Activated T-cell treated with anti-CD3 and anti-CD28 coated beads for 4 hours (primary cell): ENCODE measurements at regions not wholly inside any gene's neighbourhood (a gene's known extent, or its start where the extent isn't known, plus 50 kb on each side); places are given as distances from the start of the nearest gene placed in this dataset.

Experiments
- DNase-seq: peaks from one replicate; pipeline ENCODE4 v3.0.0-alpha.2; 2020

GRCh38 chr11:134637091-134638015 is 225.3 kb upstream of the B3GAT1 start:
- DNase-seq = no peak

- no peak for DNase-seq
Observed at GRCh38 chr11:134636071-134636470, 224.0 kb upstream of the B3GAT1 start.

DNA sequence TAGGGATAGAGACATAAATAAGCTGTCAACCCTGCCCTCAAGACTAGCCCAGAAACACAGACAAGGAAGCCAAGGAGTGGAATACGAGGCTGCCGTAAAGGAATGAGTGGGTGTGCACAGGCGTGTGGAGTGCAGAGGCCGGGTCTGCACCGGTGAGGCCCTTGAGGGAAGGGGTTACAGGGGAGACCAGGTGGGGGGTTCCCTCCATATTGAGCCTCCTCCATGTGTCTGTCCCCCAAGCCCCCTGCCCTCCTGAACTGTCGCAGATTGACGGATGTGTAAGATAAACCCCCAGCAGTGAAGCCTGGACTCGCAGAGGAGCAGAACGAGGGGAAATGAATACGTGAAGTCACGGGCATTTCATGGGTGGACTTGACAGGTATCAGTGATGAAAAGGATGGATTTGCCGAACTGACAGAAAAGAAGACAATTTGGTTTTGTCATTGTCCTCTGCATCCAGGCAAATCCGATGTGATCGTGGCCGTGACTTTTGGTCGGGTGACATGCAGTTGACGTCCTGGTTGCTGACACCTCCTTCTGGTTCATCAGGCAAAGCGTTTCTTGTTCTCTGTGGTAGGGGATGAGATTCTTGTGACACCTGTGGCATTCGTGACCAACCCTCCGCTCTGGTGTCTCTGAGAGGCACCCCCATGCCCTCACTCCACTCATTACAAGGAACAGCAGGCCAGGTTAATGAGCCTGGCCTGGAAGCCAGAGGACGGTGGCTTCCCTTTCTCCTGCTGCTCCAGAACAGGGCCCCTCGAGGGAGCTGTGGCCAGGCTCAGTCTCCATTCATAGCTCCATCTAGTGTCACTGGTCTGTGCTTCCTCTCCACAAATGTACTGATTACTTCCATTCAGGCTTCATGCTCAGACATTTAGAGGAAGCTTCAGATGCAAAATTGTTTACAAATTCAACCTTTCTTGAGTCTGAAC is 223.1 kb upstream of the B3GAT1 start:
- no peak for DNase-seq

DNA sequence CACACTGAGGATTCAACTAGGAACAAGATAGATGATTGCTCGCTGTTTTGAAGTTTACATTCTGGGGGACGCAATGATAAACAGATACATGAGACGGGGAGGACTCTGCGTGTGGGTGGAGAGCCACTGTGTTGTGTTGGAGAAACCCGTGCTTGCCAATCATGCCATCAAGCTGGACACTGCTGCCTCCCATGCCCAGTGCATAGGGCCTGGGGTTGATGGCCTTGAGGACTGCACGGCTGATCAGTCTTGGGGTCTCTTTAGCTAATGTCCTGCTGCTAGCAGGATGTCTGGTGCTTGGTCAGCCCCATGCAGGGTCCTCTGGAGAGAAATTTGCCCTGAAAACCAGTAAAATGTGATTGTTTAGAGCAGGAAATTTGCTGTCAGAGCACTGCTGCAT is 221.2 kb upstream of the B3GAT1 start:
- DNase-seq = no peak

DNA sequence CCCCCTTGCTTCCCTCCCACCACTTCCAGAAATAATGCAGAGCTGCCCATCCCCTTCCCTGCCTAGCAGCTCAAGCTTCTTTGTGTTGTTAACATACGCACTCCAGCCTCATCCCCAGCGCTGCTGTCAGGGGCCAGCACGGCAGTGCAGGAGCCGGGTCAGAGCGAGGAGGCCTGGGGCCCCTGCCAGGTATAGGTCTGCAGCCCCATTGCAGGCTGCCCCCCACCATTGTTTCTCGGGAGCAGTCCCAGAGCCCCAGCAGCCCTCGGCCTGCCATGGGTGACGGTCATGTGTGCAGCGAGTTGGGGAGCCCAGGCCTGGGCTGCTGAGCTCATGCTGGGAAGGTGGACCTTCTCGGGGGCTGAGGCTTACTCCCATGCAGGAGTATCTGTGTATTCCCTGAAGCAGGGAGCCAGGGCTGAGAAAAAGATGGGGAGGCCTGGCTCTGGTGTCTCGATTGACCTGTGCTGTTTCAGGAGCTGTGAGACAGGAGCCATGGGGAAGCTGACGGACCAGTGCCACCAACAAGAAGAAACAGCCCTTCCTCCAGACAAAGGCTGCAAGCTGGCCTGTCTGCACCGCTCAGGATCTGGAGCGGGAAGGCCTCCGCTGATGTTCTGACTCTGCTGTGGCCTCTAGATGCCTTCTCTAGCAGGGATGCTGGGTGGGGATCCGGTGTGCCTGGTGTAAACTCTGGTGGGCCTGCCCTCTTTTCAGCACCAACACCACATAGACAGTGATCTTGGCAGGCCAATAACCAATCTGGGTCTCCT is 220.5 kb upstream of the B3GAT1 start:
- DNase-seq = no peak

DNA sequence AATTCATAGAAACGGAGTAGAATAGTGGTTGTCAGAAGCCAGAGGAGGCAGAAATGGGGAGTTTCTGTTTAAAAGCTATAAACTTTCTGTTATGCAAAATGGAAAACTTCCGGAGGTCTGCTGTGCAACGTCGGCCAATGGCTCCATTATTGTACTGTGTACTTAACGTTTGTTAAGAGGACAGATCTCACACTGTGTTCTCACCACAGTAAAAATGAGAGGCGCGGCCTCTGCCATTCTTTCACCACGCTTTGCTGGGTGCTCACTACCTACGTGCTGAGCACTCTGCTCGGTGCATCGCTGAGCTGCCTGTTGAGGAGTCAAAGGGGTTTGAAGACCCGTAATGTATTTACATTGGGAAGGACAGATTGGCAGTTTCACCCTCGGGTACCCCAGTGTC is 218.8 kb upstream of the B3GAT1 start:
- DNase-seq = no peak

- no peak for DNase-seq
Observed at GRCh38 chr11:134628426-134628825, 216.4 kb upstream of the B3GAT1 start.

DNA sequence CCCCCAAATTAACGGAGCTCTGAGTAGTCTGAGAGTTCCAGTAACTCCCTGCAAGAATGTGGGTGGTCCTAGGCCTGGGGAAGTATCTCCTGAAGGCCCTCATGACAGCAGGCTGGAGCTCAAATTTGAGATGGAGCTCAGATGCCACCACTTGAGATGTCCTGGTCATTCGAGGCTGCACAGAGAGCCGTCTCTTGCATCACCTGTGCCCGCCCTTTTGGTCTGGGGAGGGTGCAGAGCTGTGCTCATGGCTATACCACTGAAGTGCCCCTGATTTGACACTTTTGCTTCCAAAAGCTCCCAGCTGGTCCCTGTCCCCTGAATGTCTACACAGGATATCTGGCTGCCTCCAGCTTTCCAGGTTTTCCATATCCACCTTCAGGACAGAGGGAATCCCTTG is 214.0 kb upstream of the B3GAT1 start:
- no peak for DNase-seq

- DNase-seq = no peak
Observed at GRCh38 chr11:134625631-134626030, 213.6 kb upstream of the B3GAT1 start.

DNA sequence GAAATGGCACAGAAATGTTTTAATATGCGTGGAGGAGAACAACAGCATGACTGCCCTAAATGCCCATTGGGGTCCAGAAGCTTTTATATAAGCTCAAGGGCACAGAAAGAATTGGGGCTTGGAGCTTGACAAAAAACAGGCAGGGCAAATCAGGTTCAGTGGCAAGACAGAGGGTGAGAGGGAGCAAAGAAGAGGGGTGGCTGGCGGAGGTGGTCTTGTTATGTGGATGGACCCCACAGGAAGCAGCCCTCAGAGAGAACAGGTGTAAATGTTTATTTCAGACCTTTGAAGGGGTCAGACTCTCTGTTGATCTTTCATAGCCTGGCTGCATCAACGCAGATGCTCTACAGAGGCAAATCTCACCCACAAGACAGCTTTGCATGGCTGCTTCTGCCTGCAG is 213.1 kb upstream of the B3GAT1 start:
- no peak for DNase-seq

DNA sequence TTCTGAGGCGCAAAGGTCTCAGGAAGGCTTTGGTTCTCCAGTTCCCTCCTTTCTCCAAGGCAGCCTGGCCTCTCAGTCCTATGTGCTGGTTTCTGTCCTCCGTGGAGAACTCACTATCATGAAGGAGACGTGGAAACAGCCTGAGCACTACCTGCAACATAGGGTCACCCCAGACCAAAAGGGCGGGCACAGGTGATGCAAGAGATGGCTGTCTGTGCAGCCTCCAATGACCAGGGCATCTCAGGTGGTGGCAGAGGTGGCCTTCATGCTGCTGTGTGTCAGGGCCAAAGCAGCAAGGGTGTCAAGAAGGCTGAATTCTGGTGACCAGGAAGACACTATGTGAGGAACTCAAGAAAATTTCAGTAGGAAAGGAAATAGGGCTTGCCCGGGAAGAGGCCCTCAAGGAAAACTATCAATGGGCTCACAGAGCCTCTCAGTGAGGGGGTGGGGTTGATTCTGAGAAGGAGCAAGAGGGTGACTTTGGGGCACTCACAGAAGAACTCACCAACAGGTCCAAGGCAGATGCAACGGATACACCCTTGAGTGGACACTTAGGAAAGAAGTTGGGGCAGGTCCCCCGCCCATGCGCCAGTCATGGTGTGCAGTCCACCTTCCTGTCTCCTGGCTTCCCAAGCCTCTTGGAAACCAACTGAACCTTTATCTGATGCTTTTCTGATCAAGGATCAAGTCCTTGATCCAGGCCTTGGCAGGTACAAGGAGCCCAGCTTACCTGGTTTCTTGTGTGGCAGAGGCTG is 212.3 kb upstream of the B3GAT1 start:
- DNase-seq = no peak

DNA sequence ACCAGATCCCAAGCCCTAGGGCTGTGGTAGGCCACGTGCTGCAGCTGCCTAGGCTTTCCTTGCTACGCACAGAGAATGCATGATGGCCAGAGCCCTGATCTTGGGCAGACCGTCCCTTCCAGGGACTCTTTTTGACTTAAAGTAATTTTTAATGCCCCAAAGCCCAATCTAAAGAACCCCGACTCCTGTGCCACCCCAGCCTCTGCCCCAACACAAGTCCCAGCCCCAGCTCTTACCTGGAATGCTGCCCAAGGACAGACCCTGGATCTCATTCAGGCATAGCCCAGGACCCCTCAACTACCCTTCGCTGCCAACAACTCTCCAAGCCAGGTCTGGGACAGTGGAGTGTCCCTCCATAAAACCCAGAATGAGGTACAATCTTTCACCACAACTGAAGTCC is 211.7 kb upstream of the B3GAT1 start:
- DNase-seq = no peak

- DNase-seq = no peak
Observed at GRCh38 chr11:134622458-134622857, 210.4 kb upstream of the B3GAT1 start.

- no peak for DNase-seq
Observed at GRCh38 chr11:134617360-134617759, 205.3 kb upstream of the B3GAT1 start.

DNA sequence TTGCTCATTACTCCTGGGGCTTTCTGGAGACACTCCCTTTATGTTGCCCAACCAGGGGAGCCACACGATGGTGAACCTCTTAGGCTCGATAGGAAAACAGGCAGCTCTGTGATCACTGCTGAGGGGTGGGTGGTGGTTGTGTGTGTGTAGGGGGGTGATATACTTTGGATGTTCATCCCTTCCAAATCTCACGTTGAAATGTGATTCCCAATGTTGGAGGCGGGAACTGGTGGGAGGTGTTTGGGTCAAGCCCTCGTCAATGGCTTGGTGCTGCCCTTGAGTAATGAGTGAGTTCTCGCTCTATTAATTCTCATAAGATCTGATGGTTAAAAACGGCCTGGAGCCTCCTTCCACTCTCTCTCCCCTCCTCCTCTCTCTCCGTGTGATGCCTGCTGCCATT is 204.0 kb upstream of the B3GAT1 start:
- no peak for DNase-seq

GRCh38 chr11:134615041-134615615 is 203.1 kb upstream of the B3GAT1 start:
- DNase-seq = no peak

DNA sequence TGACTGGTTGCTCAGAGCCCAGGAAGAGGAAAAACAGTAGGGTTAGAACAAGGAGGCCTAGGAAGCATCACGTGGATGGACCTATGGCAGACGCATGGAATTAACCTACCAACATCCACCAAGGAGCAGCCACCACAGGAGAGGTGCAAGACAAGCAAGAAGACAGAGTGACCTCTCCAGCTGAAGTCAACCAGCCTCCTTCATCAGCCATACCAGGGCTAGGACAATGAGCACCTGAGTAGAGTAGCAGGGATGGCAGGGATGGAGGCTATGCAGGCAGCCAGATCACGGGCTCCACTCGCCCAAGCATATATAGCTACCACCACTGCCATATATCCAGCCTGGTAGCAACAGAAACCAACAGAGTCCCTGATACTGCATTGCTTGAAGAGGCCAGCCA is 202.1 kb upstream of the B3GAT1 start:
- no peak for DNase-seq

DNA sequence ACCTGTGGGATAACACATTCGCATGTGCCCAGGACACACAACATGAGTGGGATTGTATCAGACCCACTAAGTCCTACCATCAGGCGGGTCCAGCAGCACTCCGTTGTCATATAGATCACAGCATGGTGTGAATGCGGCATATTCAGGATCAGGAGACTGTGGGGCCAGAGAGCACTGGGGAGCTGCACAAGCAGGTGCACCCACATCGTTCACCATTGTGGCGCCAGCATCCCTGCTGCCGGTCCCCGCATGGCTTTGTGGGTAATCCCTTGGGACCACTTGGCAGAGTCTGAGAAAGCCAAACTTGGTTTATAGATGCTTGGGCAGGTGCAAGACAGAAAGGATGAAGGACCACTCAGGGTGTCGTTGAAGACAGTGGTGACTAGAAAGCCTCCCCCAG is 201.6 kb upstream of the B3GAT1 start:
- DNase-seq = no peak

- DNase-seq = no peak
Observed at GRCh38 chr11:134612140-134613030, 200.3 kb upstream of the B3GAT1 start.

- no peak for DNase-seq
Observed at GRCh38 chr11:134611537-134611936, 199.5 kb upstream of the B3GAT1 start.
